Right kidney (tissue), 1 donor: ENCODE measurements at regions not wholly inside any gene's neighbourhood (a gene's known extent, or its start where the extent isn't known, plus 50 kb on each side); places are given as distances from the start of the nearest gene placed in this dataset.
"Not testable (repeated sequence)": the region's sequence is repeated elsewhere in the genome, so short reads cannot be mapped to it uniquely, and the experiment has no call there.

Source experiments
- DNase-seq: peaks from one replicate; pipeline ENCODE4 v3.0.0-alpha.2; 2016

- DNase-seq = no peak
Observed at GRCh38 chr6:170011204-170012036, 260.0 kb downstream of the ERMARD start.

GRCh38 chr6:170010665-170011203 lies 259.3 kb downstream of the ERMARD start:
- no peak for DNase-seq

GRCh38 chr6:170008294-170008785 lies 256.9 kb downstream of the ERMARD start:
- no peak for DNase-seq

GRCh38 chr6:170007468-170008293 lies 256.3 kb downstream of the ERMARD start:
- DNase-seq = no peak

- DNase-seq = no peak
Observed at GRCh38 chr6:170006900-170007467, 255.6 kb downstream of the ERMARD start.

GRCh38 chr6:170006071-170006899 lies 254.9 kb downstream of the ERMARD start:
- DNase-seq = no peak

GRCh38 chr6:170005665-170006064 lies 254.2 kb downstream of the ERMARD start:
- DNase-seq = no peak

GRCh38 chr6:170004585-170005210 lies 253.3 kb downstream of the ERMARD start:
- DNase-seq = no peak

DNA sequence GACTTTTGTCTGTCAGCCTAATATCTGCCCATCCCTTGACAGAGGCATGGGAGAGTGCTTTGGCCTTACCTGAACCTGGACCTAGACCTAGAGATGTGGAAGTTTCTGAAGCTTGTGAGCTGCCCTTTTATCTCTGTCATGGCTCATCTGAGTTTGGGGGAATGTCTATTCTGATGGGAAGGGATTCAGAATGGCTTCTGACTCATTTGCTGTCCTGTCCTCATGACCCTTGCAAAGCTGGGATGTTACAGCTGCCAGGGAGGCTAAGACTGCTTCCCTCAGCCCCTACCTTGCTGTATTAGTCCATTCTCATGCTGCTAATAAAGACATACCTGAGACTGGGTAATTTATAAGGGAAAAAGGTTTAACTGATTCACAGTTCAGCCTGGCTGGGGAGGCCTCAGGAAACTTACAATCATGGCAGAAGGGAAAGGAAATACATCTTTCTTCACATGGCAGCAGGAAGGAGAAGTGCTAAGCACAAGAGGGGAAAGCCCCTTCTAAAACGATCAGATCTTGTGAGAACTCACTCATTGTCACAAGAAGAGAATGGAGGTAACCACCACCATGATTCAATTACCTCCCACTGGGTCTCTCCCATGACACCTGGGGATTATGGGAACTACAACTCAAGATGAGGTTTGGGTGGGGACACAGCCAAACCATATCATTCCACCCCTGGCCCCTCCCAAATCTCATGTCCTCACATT lies 252.2 kb downstream of the ERMARD start:
- DNase-seq = no peak

DNA sequence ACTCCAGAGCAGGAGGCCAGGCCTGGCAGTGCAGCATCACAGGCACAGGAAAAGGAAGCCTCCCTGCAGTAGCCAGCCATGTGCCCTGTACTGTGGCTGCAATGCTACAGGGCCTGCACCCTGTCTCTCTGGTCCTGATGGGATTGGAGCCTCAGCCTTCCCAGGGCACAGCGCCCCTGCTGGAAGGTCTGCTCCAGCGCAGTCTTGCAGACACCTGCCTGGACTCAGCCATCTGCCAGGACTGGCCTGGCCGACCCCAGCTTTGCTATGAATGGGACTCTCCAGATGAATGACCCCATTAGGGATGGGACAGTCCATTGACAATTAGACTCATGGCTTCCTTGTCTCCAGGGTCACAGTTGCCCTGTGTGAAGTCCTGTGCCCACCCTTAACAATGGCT lies 251.6 kb downstream of the ERMARD start:
- DNase-seq = no peak

GRCh38 chr6:170001782-170002181 lies 250.4 kb downstream of the ERMARD start:
- DNase-seq = not testable (repeated sequence)

DNA sequence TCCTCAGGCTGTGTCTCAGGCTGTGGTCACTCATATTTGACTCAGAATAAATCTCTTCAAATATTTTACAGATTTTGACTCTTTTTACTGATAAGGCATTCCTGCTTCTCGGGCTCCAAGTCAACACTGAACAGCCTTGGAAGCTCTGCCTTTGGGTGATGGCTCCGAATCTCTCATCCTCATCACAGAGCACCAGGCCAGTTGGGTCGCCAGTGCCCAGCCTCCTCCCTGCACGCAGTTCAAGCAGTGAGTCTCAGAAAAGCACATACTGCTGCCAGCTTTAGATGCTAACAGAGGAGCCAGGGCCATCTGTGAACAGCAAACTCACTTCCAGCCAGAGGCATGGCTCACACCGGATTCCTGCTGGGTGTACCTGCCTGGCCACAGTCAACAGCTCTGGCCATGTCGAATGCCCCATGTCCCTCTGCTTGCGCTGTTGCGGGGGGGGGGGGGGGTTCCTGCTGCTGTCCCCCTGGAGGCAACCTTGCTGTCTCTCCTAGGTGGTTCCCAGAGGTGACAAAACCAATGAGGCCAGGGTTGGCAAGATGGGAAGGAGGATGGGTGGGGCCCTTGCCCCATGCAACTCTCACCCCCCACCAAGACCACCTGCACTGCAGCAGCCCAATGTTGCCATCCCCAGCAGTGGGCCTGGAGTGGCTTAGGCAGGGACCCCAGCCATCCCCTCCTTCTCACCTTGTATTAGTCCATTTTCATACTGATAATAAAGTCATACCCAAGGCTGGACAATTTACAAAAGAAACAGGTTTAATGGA lies 248.8 kb downstream of the ERMARD start:
- no peak for DNase-seq

DNA sequence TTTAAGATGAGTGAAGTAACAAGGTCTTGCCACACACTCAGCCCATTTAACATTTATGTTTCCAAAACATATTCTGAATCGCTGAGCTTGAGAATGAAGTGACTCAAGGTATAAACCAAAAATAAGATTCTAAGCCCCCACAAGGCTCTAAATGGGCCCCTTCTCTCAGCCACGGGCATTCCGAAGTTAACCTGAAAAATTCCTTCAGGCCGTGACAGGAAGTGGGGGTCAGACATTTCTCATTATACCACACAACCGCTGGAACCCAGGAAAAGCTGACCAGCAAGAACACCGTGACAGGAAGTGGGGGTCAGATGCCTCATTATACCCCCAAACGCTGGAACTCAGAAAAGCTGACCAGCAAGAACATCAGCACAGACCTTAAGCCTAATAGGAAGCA lies 247.9 kb downstream of the ERMARD start:
- no peak for DNase-seq

- DNase-seq = no peak
Observed at GRCh38 chr6:169998457-169998856, 247.0 kb downstream of the ERMARD start.

DNA sequence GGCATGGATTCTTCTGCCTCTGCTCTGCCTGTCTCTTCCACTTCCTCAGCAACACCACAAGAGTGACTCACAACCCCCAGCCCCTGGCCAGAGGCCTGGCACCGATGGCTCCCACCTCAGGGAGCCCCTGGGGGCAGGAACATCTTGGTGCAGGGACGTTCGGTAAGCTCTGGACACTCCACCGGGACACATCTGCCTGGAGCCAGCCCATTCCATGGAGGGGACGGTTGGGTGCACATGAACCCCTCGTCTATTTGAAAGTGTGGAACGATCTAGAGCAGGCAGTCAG lies 246.5 kb downstream of the ERMARD start:
- DNase-seq = no peak

- DNase-seq = no peak
Observed at GRCh38 chr6:169997187-169997929, 245.9 kb downstream of the ERMARD start.

DNA sequence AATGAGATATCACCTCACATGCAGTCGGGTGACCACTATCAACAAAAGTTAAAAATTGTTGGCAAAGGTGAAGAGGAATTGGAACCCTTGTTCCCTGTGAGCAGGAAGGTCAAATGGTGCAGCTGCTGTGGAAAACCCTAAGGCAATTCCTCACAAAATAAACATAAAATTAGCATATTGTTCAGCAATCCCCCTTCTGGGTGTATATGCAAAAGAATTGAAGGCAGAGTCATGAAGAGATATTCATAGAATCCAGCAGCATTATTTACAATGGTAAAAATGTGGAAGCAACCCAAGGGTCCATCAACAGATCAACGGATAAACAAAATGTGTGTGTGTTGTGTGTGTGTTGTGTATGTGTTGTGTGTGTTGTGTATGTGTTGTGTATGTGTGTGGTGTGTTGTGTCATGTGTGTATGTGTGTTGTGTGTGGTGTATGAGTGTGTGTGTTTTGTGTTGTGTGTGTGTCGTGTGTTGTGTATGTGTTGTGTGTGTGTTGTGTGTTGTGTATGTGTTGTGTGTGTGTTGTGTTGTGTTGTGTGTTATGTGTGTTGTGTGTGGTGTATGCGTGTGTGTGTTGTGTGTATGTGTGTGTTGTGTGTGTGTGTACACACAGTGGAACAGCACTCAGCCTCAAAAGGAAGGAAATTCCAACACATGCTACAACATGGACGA lies 245.1 kb downstream of the ERMARD start:
- no peak for DNase-seq

DNA sequence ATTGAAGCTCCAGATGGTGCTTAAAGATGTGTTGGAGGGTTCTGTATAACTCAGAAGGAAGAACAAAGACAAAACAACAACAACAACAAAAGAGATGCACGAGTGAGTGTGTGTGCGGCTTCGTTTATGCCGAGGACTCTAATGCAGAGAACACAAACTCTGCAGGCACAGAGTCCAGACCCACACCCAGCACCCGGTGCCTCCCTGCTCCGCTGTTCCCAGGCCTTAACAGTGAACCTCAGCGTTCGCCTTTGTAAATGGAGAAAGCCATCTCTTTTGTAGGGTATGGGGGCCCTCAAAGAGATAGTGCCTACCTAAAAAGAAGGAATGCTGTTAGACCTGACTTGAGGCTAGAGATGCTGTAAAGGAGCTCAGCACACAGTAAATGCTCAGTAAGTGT lies 243.3 kb downstream of the ERMARD start:
- no peak for DNase-seq
